ENCODE measurements at regions not wholly inside any gene's neighbourhood (a gene's known extent, or its start where the extent isn't known, plus 50 kb on each side); places are given as distances from the start of the nearest gene placed in this dataset.

DNA sequence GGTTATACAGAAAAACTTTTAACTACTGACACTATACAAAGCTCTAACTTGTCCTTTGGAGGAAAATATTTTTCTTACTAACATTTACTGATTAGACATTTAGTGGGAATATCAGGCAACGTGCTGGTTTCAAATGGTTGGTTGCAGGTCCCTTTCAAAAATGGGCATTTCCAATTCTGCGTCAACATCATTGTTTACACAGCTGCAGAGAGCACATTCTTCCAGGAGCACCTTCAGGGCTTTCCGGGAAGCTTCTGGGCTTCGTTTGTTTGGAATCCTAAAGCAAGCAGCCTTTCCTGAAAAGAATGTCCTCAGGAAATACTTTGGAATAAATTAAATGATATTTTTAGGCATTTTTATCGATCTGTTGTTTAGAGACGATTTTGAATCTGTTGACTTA, 289.7 kb downstream of the TRIML1 start:
- no peak overlapping the region for H3K4me3 ChIP-seq (ENCODE audit: low read depth, low read length)
- peak; percentile 38 for DNase-seq (ENCODE audit: low read depth)
- TF ChIP-seq, protein P1, sequence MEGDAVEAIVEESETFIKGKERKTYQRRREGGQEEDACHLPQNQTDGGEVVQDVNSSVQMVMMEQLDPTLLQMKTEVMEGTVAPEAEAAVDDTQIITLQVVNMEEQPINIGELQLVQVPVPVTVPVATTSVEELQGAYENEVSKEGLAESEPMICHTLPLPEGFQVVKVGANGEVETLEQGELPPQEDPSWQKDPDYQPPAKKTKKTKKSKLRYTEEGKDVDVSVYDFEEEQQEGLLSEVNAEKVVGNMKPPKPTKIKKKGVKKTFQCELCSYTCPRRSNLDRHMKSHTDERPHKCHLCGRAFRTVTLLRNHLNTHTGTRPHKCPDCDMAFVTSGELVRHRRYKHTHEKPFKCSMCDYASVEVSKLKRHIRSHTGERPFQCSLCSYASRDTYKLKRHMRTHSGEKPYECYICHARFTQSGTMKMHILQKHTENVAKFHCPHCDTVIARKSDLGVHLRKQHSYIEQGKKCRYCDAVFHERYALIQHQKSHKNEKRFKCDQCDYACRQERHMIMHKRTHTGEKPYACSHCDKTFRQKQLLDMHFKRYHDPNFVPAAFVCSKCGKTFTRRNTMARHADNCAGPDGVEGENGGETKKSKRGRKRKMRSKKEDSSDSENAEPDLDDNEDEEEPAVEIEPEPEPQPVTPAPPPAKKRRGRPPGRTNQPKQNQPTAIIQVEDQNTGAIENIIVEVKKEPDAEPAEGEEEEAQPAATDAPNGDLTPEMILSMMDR (IDR thresholded peaks at IDR 0.05; ENCODE audit: control insufficient read depth, extremely low read depth, insufficient read depth) = no peak

DNA sequence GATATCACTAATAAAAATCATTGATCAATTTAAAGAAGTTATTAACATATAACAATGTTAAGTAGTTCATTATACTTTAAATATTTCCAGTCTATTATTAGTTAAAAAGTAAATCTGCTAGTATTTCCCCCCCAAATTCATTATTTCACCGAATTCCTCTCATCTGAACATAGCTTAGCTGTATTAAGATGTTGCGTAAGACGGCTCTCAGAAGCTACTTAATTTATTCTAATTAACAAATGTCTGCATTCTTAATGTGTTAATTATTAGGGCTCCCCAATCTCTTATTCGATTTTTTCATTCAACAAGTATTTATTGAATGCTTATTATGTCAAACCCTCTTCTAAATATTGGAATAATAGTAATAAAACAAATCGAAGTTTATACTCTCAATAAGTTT, 290.7 kb downstream of the TRIML1 start:
- no peak for DNase-seq (ENCODE audit: low read depth)
- no peak overlapping the region for H3K4me3 ChIP-seq (ENCODE audit: low read depth, low read length)
- TF ChIP-seq, protein P1 (IDR thresholded peaks at IDR 0.05; ENCODE audit: control insufficient read depth, extremely low read depth, insufficient read depth) = no peak

DNA sequence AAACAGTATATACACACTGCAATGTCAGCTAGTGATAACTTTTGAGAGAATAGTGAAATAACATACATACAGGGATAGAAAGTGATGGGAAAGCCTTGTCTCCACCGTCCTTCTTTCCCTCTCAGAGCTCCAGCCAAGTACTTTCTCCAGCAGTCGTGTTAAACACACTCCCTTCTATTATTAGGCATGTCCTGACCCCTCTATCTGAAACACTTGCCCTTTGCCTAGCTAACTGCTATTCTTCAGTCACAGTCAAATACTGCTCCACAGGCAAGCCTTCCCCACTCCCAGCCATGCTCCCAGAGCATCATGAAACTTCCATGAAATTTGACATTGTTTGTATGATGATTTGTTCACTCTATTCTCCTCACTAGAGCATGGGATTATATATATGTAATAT, 291.1 kb downstream of the TRIML1 start:
- TF ChIP-seq, protein P1 (IDR thresholded peaks at IDR 0.05; ENCODE audit: control insufficient read depth, extremely low read depth, insufficient read depth) = no peak
- no peak for DNase-seq (ENCODE audit: low read depth)
- H3K4me3 ChIP-seq (ENCODE audit: low read depth, low read length) = no peak overlapping the region

DNA sequence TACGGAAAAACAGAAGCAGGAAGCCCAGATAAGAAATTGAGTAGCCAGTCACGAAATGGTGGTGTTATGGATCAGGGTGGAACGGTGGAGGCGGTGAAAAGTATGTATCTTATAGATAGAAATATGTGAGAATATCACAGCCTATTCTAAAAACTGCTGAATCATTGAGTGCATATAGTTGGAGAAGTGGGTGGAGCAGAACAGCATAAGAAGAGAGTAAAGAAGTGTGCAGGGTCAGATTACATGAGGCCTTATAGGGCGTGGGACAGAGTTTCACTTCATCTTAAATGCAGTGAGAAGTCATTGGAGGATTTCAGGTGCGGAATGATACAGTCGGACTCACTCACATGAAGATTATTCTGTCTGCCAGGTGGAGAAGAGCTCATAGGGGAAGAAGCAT, 293.1 kb downstream of the TRIML1 start:
- TF ChIP-seq, protein P1 (IDR thresholded peaks at IDR 0.05; ENCODE audit: control insufficient read depth, extremely low read depth, insufficient read depth) = no peak
- H3K4me3 ChIP-seq (ENCODE audit: low read depth, low read length) = no peak overlapping the region
- DNase-seq (ENCODE audit: low read depth) = no peak

DNA sequence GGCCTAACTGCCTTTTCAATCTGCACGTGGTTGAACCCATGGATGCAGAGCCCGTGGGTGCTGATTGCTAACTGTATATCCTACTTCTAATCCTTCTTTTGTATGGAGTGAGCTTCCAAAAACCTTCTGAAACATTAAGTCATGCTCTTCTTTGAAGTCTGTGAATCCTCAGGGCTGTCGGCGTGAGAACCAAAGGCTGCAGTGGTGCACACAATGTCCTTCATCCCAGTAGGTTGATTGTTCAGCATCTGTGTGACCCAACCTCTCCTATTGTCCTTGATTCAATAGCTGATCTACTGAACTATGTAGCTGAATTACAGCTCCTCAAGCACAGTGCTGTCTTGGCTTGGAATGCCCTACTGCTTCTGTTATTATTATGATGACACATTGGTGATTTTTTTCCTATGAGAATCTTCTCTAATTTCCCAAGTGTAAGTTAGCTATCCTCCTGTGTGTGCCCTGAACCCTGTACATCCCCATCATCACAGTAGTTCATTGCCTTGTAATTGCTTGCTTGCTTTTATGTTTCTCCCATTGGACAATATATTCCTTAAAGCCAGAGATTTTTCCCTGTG, 294.6 kb downstream of the TRIML1 start:
- H3K4me3 ChIP-seq (ENCODE audit: low read depth, low read length) = no peak overlapping the region
- TF ChIP-seq, protein P1 (IDR thresholded peaks at IDR 0.05; ENCODE audit: control insufficient read depth, extremely low read depth, insufficient read depth) = no peak
- DNase-seq (ENCODE audit: low read depth) = no peak

DNA sequence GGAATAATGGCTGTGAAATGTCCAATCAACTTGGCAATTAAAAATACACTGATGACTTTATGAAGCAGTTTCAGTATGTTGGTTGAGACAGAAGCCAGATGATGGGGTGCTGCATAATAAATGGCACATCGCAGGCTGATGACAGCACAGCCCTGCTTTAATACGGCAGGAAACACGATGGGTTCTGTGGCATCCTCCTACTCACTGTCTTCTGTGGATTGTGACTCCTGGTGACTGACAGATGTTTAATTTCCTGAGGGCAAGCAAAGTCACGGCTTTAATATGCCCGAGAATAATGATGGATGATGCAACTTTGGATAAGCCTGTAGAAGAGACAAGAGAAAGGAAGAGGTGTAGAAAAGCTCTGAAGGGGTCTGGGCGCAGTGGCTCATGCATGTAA, 295.4 kb downstream of the TRIML1 start:
- TF ChIP-seq, protein P1 (IDR thresholded peaks at IDR 0.05; ENCODE audit: control insufficient read depth, extremely low read depth, insufficient read depth) = no peak
- no peak for DNase-seq (ENCODE audit: low read depth)

DNA sequence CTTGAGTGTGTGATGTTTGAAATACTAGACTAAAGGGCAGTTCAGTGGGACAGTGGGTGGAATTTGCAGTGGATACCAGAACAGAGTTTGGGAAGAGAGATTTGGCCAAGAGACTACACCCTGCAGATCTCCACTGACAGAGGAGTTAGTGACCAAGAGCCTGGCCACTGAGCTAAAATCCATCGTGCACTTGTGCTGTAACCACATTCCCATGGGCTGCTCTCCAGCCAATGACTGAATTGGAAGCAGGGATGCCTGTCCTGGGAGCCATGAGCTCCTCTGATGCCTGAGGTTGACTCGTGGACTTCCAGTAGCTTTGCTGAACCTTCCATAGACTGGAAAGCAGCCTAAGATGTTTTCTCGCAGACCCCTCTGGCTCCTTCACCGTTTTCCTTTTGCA, 296.1 kb downstream of the TRIML1 start:
- no peak for DNase-seq (ENCODE audit: low read depth)
- TF ChIP-seq, protein P1 (IDR thresholded peaks at IDR 0.05; ENCODE audit: control insufficient read depth, extremely low read depth, insufficient read depth) = no peak
- no peak overlapping the region for H3K4me3 ChIP-seq (ENCODE audit: low read depth, low read length)

More for the DNA sequence above, 295.4 kb downstream of the TRIML1 start:
- no peak overlapping the region for H3K4me3 ChIP-seq (ENCODE audit: low read depth, low read length)
